GM21515 (cell line): ENCODE measurements at regions not wholly inside any gene's neighbourhood (a gene's known extent, or its start where the extent isn't known, plus 50 kb on each side); places are given as distances from the start of the nearest gene placed in this dataset.

Experiments
- ATAC-seq: cut with Tn5 transposase; IDR thresholded peaks from one replicate; pipeline ENCODE4 v1.9.1; 2021; ENCODE audit not compliant: unreplicated experiment

DNA sequence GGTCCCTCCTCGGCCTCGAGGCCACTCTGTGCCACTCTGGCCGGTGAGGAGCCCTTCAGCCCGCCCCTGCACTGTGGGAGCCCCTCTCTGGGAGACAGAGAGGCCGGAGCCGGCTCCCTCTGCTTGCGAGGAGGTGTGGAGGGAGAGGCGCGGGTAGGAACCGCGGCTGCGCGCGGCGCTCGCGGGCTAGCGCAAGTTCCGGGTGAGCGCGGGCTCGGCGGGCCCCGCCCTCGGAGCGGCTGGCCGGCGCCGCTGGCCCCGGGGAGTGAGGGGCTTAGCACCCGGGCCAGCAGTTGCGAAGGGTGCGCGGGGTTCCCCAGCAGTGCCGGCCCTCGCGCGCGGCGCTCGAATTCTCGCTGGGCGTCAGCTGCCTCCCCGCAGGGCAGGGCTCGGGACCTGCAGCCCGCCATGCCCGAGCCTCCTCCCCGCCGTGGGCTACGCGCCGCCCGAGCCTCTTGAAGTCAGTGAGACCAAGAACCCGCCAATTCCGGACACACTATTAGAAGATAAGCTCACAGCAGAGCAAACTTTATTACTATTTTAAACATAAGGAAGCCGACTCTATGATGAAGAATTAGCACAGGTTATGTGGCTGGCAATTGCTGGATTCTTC lies 825.8 kb upstream of the FANCL start:
- no peak for ATAC-seq

DNA sequence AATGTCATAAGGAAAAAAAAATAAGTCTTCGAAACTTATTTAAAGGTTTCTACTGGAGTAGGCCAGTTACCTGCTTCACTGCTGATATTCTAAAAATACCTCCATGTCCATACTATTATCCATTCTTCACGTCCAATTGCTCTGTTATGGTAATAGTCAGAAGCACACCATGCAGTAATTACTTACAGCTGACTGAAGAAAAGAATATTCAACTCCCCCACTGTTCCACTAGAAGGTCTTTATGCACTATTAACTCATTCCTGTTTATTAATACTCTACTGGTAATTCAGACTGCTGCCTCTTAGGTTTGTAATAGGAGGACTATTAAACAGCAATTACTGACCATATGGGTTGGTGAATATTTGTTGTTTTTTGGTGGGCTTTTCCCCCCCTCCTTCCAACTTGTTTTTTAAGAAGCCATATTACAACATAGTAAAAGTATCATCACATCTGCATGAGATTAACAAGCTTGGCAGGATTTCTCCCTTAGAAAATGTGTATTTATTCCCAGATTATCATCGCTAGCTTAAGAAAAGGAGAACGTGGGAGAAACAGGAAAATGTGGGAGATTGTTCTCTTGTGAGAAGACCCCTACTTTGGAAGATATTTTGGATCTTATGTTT lies 806.4 kb upstream of the FANCL start:
- no peak for ATAC-seq

DNA sequence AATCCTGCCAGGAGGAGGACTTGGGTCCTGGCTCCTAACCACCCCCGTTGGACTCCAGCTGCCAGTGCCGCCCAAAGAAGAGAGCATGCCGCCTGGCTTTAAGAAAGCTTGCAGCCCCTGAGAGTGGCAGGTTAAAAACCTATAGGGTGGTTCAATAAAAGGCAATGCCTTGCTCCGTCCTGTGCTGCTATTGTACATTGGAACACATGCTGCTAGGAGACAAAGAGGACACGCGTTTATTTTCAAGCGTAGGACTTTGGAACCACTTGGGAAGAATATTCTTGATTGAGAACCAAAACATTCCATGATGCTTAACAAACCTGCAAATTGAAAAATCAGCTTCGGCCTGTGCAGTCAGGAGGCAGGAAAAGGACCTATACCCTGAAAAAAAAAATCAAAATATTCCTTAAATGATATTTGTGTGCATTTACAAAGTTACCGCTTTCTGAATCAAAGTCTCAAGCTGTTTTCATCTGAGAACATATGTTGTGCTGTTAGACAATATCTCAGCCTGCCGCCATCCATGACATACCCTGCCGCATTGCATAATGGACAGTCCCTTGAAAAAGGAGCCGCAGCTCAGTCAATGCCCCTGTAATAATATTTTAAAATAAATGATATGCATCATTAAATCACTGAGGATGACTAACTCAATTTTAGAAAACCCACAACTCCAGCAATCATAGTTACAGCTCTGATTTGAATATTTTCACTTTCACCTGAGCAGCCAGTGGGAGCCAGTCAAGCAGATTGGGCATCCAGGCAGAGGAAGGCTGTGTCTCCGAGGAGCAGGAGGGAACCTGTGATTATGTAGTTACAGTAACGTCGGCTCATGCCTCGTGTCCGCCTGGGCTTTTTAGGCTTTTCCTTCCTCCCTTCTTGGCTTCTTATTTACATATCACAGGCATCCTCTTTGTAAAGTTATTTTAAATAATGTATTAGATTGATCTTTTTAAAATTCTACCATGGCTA lies 805.6 kb upstream of the FANCL start:
- ATAC-seq = no peak

DNA sequence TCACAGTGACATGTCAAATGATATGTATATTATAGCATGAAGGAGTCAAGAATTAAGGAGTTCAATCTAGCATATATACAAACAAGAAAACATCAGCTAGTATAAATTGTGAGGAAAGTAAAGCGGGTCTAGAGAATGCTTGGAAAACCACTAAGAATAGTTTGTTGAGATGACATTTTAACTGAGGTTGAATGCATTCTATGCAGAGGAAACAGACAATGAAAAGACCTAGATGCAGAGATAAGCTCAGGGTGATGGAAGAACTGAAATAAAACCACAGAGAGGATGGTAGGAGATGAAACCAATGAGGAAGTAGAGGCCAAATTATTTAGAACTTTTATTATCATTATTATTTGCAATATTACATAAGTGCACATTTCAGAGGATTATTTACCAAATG lies 803.6 kb upstream of the FANCL start:
- no peak for ATAC-seq

DNA sequence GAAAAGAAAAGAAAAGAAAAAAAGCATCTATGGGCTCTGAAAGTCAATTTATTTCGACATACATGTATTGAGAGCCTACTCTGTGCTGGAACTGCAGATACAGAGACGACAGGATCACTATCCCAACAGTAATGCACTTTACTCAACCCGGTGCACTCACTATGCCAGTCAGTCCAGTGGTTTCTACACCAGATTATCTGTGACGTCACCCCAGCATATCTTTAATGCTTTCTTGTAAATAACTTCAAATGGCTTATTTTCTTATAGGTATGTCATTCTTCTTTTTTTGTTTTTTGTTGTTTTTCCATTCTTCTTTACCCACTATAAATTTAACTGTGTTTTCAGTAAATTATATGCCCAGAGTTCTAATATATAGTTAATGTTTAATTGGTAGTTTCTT lies 800.0 kb upstream of the FANCL start:
- ATAC-seq = no peak

DNA sequence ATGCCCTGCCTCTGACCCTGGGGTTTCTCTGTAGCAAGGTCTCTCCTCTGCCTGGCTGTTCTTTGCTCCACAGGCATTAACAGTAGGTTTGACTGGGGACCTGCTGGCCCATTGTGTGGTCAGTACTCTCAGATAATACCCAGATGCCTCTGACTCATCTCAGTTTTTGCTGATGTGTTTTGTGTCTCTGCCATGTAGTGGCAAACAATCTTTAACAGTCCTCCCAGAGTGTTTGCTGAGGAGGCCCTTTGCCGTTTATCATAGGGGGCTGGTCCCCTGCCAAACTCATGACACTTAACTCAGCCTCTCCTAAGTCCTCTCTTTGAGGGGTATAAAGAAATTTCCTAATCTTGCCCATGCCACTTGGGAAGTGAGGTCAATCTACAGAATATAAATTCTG lies 793.7 kb upstream of the FANCL start:
- ATAC-seq = no peak

DNA sequence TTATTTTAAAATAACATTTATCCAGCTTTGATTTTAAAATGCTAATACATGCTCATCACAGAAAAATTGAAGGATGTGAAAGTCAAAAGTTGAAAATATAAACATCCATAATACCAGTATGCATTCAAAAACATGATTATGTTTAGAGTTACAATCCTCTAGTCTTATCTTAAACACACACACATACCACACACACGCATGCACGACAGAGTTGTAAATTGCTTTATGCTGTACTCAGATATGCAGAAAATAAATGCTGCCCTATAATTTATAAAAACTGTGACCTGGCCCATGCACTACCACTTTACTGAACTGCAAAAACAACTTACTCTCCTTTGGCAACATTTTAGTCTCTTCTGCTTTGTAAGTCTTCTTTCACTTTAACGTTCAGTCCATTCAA lies 793.0 kb upstream of the FANCL start:
- no peak for ATAC-seq

DNA sequence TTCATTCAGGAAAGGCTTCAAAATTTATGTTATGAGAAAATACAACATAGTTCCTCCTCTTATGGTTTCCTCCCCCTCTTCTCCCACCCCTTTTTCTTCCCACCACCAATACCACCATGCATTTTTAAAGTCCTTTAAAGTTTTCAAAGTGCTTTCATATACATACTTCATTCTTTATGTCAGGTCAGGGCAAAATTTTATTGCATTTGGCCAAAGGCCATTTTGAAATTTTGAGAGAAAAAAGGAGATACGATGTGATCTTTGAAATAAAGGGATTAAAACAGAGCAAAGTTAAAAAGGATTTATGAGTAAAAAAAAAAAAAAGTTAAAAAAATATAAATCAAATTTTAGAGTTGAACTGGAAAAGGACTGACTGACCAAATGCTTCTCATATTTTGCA lies 792.5 kb upstream of the FANCL start:
- no peak for ATAC-seq

DNA sequence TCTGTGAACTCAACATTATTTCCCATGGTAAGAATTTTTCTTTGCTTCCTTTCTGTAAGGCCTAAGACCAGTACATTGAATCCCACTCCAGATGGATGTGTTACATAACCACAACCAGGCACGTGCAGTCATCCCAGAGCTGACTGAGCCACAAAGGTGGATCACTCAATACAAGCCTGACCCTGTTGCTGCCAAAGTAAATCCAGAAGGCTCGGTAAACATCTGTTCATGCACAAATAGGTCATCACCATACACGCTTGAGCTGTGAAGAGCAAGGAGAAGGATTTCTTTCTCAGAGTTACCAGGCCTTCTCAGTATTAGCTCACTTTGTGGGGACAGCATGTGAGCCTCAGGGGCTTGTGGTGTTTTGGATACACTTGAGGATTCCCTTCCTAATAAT lies 791.4 kb upstream of the FANCL start:
- no peak for ATAC-seq

DNA sequence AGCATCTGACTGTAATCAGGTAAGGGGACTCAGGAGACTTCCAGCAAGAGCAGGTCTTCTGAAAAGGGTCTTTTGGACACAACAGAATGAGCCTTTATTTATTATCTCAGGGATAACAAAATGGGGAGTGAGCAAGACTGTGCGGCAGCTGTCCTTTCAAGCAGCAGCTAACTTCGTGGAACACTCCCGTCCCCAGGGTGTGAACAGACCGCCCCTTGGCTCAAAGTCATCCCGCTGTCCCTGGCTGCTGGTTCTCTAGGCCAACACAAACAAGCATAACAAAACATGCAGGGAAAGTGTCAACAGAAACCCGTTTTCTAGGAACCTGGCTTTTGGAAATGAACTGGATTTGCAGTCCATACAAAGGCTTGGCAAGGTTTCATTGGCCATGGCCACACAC lies 787.9 kb upstream of the FANCL start:
- no peak for ATAC-seq

DNA sequence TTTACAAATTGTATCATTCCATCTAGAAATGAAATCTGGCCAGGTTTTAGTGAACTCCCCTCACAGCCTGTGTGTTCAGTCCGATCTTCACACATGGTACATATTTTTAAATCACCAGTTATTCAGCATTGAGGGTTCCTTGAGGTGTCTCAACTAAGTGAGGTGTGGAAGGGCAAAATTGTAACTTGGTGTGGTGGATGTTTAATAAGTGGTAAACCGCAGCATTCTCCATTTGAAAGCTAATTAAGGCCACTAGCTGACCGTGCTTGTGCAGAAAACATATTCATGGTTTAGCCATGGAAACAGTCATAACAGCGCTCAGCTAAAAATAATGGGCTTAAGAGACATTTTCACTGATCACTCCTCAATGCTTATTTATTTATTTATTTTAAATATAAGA lies 786.2 kb upstream of the FANCL start:
- no peak for ATAC-seq

DNA sequence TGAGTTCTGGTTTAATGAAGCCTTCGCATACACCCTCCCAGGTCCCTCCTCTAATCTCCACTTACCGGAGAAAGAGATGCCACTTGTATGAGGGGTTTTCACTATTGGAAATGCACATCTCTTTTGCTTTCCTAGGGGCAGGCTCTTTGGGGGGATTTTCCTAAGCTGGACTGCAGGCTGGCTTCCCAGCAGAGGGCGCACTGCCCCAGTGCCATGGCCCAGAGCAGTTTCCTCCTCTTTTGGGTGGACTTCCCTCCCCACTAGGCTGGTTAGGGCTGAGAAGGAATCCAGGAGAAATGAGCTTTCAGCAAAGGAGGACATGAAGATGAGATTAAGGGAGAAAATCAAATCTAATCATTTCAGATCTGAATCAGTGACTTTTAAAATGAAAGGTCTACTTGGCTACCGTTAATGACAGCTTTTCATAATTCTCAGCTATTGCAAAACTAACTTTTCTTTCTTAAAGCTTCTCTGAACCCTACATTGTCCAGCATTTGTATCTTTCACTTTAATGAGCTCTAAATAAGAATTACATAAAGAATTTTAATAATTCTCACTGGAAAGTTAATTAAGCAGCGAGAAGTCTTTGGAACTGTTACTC lies 784.1 kb upstream of the FANCL start:
- ATAC-seq = no peak

DNA sequence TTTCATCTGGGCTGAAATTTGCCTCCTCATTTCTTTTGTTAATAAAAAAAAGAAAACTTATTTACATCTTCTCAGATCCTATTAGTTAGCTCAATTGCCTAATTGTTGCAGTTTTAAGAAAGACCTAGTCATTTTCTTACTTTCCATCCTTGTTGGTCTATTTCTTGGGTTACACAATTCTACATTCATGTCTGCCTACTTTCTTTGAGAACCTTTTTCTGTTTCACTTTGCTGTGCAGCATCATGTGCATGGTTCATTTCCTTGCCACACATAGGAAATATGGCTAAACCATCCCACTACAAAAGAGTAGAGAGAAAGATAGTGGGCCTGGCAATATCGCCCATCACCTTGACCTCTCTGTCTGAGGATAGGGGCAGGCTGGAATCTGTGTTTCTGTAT lies 780.7 kb upstream of the FANCL start:
- no peak for ATAC-seq

DNA sequence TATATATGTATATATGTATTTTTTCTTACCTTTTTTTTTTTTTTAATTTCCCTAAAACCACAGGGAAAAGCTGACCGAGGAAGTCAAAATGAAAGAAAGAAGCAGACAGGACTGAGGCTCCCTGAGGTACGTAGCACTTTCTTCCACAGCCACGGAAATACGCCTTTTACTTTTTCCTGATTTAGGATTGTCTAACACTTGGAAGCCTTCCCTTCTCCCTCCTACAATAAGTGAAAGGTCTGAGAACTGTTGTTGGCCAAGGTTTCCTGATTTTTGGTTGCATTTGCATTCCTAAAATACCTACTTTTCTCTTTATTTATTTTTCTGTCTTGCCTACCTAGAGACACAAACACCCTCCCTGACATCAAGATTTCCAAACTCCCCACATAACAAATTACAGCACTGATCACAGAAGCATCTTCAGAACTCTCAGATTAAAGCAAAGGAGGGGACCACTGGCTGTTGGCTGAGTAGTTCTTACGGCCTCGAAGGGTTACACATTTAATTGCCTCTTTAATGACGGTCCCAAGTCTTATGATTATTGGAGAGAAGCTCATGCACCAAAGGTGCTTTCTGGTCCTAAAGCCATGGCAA lies 778.5 kb upstream of the FANCL start:
- ATAC-seq = no peak

DNA sequence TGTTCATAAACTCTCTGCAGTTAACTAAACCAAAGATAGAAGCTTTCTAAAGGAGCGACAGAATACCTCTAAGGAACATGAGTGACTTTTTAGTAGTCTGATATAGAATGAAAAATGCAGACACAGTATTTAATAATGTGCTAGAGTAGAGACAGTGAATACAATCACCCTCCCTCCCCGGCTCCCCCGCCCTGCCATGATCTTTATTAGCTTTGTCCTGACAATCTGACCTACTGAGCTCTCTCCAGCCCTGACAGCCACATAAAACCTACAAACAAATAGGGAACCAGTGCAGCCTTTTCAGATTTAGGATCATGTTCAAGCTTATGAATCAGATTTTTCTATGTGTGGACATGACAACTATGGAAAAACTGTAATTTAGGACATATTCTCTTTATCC lies 777.6 kb upstream of the FANCL start:
- ATAC-seq = no peak

DNA sequence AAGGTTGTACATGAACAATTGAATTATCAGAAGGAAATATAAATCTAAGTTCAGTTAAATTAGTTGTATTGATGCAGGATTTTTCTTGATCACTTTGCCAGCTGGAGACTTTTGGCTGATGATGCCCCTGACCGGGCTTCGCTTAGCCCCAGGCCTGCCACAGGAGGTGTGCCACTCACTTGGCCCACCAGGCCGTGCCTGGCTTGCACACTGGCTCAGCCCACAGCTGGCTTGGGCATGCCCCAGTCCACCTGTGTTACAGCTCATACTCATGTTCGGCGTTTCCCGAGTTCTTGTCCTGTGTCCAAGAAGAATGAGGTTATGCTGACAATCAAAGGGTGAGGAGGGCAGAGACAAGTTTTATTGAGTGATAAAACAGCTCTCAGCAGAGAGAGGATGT lies 773.9 kb upstream of the FANCL start:
- ATAC-seq = no peak

DNA sequence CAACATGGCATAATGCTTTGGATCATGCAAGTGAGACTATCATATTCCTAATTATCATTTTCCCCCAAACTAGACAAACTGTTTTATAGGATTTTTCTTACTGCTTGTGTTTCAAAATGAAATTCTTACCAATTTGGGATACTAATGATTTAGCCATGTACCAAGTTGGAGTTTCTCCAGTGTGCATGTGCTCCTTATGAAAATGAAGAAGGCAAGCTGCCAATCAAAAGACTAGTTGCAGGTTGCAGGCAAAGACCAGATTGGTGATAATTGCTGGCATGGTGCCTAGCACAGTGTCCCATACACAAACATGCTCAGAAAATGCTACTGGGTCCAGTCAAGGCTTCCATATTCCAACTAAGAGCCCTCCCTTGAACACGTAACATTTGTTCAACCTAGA lies 771.8 kb upstream of the FANCL start:
- ATAC-seq = no peak

DNA sequence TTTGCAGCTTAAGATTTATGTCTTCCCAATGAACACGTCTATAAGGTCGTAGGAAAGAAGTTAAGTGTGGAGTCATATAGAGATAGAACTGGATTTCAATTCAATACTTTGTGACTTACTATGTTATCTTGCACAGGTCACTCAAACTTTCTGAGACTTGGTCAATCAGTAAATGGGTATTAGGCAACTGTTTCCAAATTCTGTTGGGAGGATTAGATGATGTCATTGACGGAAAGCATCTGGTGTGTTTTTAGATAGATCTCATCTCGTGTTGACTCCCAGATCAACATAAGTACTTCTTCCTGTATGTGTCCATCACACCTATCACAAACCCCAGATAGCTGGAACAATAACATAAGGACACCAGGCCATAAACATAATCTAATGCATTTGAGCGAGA lies 771.1 kb upstream of the FANCL start:
- ATAC-seq = no peak

DNA sequence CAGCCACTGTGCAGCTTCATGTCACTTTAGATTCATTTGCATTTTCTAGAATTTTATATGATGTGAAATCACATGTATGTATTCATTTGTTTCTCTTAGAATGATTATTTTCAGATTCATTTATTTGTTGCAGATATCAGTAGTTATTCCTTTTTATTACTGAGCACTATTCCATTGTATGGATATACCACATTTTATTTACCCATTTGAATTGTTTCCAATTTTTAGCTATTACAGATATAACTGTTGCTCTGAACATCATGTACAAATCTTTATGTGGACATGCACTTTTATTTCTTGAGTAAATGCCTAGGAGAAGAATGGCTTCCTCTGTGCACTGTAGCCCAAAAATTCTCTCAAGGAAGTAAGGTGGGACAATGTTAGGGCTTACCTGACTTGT lies 767.8 kb upstream of the FANCL start:
- no peak for ATAC-seq

DNA sequence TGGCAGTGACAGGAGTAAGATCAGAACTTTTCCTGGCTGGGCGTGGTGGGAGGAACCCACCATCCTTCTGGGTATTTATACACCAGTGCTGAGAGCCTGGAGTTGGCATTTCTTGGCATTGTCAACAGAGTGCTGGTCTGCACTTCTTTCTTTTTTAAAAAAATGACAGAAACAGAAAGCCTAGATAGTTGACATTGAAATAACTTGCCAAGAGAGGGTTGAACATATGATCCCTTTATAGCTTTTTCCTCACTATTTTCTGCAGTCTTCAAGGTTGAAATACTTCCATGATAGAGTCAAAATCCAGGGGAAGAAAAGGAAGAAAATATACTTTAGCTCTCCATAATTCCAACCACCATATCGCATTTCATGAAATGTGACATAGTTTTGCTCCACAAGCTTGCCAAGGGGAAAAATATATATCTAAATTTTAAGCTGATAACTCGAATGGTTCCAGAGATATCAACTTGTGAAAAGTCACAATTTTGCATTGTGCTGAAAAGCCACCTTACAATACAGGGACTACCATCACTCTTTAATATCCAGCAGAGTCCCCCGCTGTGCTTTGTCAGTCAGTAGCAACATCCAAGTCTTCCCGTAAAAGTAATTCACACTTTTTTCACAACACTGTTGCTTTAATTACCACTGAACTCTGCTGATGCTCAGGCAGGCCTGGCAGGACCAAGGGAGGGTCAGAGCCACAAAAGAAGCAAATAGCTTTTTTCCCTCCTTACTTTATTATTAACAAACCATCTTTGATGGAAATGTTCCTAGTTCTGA lies 764.9 kb upstream of the FANCL start:
- ATAC-seq = no peak

DNA sequence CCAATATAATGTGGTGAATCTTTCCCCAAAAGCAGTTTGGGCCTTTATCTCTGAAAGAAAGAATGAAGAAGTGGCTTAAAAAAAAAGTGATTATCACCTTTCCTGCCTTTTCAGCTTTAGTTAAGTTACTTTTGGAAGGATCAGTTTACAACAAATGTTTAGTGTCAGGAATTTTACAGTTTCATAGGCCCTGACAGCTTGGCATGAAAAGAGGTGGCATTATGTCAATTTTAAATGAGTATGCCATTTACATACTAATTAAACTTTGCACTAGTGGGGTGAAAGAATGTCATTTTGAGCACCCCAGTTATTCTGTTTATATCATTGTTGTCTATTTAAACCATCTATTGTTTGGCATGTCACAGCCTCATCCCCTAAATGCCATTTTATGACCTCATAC lies 763.5 kb upstream of the FANCL start:
- ATAC-seq = no peak
